ENCODE measurements at regions not wholly inside any gene's neighbourhood (a gene's known extent, or its start where the extent isn't known, plus 50 kb on each side); places are given as distances from the start of the nearest gene placed in this dataset.

GRCh38 chr11:112812729-112813128 is 148.5 kb upstream of the NCAM1 start:
- TF ChIP-seq SUZ12 (IDR thresholded peaks at IDR 0.05) (no peak), FOXA1 (IDR thresholded peaks at IDR 0.05) (no peak), FOXM1 (IDR thresholded peaks at IDR 0.05; ENCODE audit: borderline replicate concordance) (no peak), NFRKB (IDR thresholded peaks at IDR 0.05) (no peak), CTBP1 (IDR thresholded peaks at IDR 0.05; ENCODE audit: borderline replicate concordance) (no peak), BHLHE40 (IDR thresholded peaks at IDR 0.05; ENCODE audit: borderline replicate concordance) (no peak), ZNF384 (IDR thresholded peaks at IDR 0.05) (no peak), FOXK2 (IDR thresholded peaks at IDR 0.05) (no peak), TARDBP (IDR thresholded peaks at IDR 0.05) (no peak)
